ENCODE measurements at regions not wholly inside any gene's neighbourhood (a gene's known extent, or its start where the extent isn't known, plus 50 kb on each side); places are given as distances from the start of the nearest gene placed in this dataset.
A peak's percentile ranks its signal among the peaks of the same experiment; 100 is the strongest.

DNA sequence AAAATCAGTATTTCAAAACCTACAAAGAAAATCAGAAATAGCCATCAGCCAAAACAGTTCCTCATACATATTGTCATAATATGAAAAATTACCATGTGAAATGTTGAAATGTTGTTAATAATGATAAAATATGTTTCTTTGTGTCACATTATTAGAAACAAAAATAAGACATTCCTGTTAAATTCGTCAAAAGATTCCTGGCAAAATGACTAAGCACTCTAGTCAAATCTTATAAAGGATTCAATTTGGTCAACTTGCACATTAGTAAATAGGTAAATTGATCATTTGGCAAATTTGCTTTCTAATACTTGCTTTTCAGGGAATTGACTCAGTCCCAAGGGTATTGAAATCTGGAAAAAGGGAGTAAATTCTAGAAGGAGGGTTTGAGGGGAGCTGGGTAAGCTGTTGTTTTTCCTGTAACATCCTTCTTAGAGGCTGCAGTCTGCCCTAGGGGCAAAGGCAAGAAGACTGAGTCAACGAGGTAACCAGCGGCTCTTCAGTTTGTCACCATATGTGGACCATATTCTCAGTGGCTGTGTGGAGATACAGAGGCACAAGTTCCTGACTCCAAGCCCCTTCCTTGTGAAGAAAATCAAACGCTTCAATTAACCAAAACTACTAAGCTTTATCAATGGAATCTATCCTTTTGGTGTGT is 482.3 kb downstream of the TNS1 start:
- no peak for DNase-seq (ENCODE audit: low spot score)

DNA sequence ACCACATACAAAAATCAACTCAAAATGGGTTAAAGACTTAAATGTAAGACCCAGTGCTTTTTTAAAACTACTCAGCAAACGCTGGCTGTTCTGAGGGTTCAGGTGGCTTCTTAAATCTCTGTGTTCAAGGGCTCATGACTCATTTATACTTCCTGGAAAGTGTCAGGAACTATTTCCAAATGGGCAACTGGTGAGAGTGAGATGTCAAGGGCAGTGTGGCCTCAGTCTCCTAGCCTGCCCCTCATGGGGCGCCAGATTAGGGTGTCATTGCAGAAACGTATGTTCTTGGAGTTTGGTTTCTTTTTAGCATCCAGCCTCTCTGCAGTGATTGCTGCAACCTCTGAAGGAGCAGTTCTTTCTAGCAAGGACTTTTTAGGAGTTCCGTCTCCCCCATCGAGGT is 485.4 kb downstream of the TNS1 start:
- DNase-seq (ENCODE audit: low spot score): no peak

DNA sequence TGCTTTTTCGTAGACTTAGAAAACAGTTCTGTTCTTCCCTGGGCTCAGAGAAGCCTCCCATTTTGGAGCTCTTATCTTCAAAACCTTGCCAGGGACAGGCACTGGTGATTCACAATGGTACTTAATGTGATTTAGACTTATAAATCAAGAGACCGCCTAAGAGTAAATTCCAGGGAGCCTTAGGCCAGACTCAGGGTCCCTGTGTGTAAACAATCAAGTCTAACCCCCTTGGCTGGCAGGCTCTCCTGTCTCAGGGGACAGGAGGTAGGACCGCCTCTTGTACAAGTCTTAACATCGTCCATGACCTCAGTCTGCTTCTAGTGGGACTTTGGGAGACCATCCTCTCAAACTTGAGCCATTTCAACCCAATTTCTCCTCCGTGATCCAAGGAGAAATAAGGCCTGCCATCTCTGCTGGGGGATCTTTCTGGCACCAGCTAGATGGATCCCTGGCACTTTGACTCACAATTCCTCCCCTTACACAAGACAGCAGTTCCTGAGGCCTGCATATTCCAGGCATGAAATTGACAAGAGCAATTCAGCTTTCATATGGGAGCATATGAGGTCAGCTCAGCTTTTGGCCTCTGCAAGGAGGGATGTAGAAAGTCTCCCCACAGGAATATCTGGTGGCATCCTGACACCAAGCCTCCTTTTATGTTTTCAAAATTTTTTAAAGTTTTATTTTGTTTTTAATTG is 487.0 kb downstream of the TNS1 start:
- DNase-seq (ENCODE audit: low spot score): no peak

DNA sequence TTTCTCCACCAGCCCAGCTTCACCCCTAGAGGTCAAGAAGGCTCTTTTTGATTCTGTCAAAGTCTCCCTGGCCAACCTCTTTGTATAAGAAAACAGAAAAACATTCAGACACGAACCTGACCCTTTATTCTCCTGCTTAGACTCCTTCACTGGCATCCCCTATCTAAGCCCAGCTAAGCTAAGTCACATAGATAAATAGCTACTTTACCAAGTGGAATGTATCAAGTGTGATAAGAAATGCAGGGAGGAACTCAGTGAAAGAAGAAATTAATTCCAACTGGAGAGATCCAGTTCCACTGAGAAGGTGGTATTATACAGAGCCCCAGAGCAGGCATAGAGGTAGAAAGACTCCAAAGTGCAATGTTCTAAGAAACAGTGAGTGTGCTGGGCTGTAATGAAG is 489.5 kb downstream of the TNS1 start:
- no peak for DNase-seq (ENCODE audit: low spot score)

DNA sequence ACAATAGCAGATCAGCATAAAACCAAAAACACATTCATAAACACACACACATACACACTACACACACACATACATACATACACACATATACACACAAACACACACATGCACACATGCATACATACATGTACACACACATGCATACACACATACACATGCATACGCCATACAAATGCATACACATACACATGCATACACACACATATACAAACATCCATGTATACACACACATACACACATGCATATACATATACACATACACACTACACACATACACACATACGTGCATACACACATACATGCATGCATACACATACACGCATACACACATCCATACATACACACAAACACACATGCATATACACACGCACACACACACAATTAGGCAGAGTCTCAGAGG is 490.1 kb downstream of the TNS1 start:
- no peak for DNase-seq (ENCODE audit: low spot score)

DNA sequence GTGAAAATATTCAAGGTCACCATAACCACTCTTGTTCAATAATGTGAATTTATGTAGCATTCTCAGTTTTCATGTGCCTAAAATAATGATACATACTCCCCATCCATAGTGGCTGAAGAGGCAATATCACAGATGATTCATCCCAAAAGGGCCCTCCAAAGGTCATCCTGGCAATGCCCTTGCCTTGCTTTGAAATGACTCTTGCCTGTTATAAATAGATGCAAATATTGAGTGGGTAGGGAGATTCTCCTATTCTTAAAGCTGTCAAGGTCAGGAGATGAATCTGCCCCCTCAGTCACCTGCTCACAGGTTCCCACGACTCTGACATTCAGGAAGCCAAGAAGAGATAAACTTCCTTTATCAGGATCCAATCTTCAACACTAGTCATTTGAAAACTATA is 490.5 kb downstream of the TNS1 start:
- no peak for DNase-seq (ENCODE audit: low spot score)

DNA sequence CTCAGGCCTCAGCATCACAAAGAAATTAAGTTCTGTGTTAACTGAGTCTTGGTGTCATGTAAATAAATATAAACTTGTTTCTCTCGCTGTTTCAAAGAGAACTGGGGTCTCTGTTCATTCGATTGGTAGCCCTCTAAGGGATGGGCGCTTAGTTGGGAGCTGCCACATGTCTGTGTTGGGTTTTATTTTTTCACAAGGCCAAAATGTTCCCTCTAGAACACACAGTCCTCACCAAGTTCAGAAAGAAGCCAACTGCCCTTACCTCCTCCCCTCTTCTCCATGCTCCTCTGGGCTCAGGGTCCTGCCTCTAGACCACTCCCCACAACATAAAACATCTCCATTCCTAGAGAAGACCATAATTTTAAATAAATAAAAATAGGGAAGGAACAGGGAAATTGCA is 490.9 kb downstream of the TNS1 start:
- DNase-seq (ENCODE audit: low spot score): no peak

DNA sequence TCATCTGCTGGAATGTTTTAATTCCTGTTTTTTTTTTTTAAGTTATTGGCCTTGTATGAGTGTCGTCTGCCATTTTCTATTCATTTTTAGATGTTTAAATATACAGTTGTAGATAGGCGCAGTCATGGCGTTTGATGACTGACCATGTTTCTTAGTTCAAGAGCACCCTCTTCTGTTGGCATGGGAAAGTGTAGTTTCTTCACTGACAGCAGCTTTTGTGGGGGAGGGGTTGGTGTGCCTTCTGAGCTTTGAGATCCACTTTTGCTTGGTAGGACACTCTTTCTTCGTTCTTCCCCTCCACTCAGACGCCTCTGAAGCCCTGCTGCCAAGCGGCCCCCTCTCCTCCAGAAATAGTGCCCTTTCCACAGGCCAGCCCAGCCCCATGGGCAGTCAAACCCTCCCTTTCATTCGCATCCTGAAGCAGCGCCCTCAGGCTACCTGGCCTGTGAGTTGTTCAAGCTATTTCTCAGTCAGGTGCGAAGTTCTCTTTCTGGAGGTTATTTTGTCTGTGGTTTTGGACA is 492.0 kb downstream of the TNS1 start:
- peak; percentile 71 for DNase-seq (ENCODE audit: low spot score)

DNA sequence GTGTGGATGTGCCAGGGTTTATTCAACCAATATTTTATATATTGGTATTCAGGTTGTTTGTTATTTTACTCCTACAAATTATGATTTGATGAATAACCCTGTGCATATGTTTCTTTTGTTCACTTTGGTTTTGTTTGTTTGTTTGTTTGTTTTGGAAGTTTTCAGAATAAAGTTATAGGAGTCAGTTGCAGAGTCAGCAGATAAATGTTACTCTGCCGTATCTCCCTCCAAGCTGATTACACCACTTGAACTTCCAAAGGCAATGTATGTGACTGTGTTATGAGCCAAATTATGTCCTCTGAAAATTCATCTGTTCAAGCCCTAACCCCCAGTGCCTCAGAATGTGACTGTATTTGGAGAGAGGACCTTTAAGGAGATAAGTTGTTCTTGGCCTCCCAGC is 497.5 kb downstream of the TNS1 start:
- no peak for DNase-seq (ENCODE audit: low spot score)

DNA sequence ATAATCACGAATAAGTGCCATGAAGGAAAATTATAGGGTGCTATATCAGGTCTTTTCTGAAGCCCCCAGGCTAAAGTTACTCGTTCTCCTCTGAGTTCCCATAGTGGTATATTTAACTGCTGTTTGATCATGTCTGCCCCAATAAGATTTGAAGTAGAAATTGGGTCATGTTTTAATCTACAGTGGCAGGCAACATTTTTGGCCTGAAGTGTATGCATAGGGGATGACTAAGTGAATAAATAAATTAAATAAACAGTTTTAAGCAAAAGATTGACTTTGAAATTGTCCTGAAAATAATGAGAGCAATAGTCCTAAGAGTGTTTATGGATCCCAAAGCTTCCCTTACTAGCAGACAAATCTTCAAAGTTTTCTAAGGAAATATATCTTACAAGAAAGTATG is 500.9 kb downstream of the TNS1 start:
- no peak for DNase-seq (ENCODE audit: low spot score)

DNA sequence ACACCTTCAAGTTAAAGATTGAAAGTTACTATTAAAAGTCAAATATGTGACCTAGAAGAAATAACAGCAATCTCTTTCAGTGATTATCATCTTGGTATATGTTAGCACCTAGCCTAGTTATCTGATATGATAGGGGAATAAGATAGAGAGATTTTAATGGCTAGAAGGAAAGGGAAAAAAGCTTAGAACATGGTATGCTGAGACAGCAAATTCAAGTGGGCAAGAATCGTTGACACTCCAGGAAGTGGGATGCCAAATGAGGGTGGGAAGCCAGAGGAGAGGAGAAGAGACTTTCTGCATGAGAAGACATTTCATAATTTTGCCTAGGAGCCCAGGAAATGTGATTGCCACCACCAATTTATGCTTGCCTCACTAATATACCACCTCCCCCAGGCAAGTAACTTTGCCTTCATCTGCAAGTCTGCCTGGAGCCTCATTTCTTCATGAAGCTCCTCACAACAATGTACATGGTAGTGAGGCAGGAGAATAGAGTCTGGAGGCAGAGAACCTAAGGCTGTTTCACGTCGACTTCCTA is 504.9 kb downstream of the TNS1 start:
- DNase-seq (ENCODE audit: low spot score): no peak

DNA sequence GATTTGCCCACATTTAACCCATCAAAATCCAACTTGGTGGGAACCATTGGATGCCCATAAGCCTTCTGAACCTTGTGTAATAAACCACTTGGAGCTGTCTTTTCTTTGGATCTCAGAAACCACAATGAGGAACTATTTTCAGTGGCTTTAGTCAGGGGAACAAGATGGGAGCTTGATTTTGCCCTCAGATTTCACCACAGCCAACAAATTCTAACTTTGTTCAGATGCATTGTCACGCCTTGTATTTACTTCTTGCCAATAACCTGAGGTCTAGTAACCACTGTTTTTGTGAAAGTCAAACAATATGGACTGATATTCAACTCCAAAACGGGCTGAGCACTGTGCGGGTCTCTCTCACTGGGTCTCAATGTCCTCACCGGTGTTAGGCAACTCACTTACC is 508.2 kb downstream of the TNS1 start:
- DNase-seq (ENCODE audit: low spot score): no peak

DNA sequence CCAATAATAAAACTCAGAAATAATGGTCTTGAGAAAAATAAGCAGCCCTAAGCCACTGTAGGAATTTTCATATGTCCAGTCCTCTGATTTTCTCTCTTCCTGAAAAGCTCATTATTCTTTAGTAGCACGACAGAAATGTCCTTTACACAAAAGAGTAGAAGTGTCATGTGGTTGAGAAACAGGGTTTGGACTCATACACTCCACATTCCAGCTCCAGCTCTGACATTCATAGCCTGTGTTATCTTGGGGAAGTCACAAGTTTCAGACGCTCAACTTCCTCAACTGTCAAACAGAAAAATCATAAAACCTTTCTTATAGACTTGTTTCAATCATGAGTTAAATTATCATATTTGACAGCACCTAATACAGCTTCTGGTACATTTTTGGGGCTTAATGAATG is 511.5 kb downstream of the TNS1 start:
- no peak for DNase-seq (ENCODE audit: low spot score)

DNA sequence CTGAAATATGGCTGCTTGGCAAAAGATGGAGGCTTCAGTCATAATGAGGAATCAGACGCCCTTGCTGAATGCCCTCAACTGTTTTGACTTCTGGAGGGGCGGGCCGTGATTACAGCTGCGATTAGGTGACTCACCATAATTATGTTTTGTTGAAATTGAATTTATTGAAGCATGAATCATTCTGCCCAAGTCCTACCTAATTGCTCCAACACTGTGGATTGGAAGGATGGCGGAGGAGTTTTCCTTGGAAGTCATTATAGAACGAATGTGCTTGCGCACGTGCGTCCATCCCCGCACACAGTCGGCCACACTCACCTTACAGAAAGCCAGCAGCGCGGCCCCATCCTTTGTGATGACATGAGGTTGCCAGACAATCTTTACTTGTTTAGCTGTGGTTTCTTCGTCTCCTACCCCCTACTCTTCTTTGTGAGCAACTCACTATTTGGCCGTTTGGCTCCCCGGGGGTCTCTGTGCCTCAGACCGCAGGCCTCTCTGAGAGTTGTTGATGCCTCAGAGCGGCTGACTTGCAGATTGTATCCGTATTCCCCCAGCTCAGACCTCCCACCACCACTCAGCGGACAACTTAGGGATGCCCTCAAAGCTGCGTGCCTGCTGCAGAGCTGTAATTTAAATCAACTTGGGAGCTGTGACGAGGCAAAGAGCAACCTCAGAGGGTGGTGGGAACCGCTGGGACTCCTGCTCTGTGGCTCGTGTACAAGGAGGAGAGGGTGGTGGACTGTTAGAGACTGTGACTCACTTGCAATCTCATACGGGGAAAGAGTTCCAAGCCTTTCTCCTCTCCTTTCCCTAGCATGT is 513.4 kb downstream of the TNS1 start:
- peak; percentile 58 for DNase-seq (ENCODE audit: low spot score)

DNA sequence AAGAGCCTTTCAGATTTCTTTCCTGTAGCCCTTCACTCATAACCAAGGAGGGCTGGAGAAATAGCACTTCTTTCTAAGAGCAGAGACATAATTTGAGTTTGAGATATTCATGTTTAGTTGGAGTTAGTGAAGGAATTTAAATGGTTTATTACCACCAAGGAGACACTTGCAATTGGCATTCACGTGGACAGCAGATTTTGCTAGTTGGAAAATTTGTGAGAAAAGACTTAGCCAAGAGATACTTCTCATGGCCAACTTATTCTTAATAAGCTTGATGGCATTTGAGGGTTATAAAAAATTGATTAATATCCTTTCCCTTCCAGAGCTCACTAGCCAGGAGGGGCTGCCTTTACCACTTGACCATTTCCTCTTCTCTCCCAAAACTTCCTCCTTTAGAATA is 518.7 kb downstream of the TNS1 start:
- no peak for DNase-seq (ENCODE audit: low spot score)

DNA sequence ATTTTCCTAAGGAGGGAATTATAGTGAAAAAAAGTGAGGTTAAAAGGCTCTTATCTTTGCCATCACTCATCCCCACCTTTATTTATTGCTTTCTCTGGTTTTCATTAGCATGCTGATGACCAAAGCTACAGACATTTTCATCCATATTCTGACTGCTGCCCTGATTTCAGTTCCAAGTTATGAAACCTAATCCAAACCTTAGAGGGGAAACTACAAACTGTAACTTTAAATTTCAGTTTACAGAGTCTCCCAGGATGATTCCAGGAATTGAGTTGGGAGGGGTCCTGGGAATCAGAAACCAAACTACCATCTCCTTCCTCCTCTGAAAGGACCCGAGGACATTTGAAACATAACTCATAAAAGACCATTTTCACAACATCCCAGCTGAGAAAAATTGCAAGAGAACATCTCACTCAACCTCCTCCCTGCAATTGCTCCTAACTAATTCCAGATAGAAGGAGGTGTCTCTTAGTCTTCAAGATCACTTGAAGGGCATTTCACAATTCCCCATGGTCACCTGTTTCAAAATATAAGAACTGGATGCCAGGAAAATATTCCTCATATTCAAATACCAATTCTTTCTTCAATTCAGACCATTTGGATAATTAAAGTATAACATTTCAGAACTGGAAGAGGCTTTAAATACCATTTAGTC is 520.6 kb downstream of the TNS1 start:
- DNase-seq (ENCODE audit: low spot score): no peak

DNA sequence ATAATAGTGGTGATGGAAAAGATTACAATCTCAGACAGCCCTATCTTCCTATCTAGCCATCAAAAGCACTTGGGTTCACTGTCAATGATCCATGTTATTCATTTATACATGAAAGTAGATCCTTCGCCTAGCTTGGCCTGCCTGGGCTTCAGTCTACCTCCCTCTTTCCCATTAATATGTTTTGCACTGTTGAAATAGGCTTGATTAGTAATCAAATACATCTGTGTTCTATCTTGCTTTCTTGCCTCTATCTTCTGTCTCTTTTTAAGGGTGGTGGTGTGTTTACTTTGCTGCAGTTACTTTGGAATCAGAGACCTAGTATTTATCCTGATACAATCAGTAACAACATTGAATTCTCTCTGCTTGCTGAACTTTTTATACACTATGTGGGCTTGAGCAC is 521.2 kb downstream of the TNS1 start:
- DNase-seq (ENCODE audit: low spot score): no peak

DNA sequence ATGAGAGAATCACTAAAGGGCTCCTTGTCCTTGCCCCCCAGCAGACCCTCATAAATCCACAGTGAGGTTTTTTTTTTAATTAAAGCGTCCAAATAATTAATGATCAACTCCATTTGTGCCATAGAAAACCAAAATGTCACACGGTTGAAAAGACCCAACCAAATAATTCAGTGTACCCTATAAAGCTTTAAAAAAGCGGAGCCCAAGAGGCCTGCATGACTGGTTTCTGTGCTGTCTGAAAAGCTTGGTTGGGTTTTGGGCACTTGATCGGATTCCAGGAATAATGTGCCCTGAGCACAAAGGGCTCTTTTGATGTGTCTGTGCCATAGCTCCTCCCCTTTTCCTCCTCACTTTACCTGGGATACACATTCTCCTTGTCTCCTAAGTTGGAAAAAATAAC is 523.2 kb downstream of the TNS1 start:
- DNase-seq (ENCODE audit: low spot score): no peak

DNA sequence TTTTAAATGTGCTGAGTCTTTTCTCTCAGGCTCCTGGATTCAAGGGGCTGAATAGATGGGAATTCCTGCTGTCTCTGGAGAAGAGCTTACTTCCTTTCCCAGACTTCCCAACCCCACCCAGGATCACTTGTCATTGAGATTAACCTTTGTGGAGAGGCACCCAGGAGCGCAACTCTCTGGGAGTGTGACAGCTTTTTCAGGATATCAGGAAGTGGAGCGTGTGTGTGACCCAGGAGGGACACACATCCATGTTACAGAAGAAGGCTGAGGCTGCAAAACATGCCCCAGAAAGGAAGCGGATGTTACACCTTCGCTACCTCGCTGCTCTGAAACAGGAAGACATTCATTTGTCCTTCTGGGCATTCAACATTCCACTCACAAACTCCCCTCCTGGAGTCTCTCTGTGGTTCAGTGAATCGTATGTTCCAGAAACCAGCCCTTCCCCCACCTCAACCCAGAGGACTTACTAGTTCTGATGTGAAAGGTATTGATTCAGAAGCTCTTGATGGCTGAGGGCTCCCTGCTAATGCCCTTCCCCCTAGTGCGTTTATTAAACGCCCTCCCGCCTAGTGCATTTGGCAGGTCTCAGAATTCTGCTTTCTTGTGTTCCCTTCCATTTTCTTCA is 523.9 kb downstream of the TNS1 start:
- DNase-seq (ENCODE audit: low spot score): no peak

DNA sequence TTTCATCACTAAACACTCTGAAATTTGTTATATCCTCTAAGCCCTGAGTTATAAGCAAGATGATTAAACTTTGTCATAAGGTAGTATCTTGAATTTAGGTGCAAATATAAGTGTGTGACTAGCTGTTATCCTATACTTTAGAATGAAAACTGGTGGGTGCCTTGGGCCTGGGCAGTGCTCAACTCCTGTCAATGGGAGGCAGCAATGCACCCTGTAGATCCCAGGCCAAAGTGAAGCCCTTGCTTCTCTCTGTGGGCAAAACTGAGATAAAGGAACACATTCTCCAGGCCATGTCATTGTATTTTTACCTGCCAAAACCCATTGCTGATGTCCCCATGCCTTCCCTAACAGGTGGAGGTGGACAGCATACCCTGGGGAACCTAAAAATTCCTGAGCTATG is 525.2 kb downstream of the TNS1 start:
- no peak for DNase-seq (ENCODE audit: low spot score)

DNA sequence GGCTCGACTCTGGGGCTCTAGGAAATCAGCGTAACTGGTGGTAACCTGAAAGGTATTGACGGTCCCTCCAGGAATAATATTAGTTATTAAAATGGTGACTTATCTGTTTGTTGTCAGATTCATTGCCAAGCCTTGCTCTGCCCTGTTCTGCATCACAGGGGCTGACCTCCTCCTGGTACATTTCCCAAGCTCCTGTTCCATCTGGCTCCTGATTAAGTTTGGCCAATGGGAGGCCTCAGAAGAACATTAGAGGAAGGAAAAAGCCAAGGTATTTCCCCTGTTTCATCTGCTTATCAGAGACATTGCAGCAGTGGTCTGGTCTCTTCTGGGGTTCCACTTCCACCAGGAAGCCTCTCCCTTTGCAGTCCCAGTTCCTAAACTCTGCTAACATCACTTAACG is 527.0 kb downstream of the TNS1 start:
- no peak for DNase-seq (ENCODE audit: low spot score)

DNA sequence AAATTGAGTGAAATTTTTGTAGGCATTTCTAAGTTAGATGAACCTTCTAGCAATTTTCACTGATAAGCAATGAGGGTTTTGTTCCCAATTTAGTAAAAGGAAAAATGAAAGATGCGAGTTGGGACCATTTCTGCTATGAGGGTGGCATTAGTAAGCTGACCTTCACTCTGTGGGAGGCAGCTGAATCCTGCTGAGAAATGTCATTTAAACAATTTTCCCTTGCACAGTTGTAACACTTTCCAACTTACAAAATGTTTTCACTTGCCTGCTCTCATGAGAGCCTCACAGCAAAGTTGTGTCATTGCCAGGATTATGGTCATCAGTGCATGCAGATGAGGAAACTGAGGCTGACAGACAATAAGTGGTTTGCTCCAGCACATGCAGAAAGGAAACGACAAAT is 527.7 kb downstream of the TNS1 start:
- DNase-seq (ENCODE audit: low spot score): no peak

Data from SW480 (cell line).